ENCODE measurements at regions not wholly inside any gene's neighbourhood (a gene's known extent, or its start where the extent isn't known, plus 50 kb on each side); places are given as distances from the start of the nearest gene placed in this dataset.
A peak's percentile ranks its signal among the peaks of the same experiment; 100 is the strongest.

DNA sequence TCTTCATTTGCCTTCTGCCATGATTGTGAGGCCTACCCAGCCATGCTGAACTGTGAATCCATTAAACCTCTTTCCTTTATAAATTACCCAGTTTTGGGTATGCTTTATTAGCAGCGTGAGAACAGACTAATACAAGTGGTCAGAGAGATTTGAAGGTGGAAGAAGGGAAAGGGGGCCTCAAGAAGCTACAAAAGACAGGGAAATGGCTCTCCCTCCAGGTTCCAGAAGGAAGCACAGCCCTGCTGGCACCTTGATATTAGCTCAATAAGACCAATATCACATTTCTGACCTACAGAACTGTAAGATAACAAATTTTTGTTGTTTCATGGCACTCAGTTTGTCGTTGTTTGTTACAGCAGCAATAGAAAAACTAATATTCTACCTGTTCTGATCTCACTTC is 536.5 kb upstream of the MARCKS start:
- DNase-seq, result no peak

DNA sequence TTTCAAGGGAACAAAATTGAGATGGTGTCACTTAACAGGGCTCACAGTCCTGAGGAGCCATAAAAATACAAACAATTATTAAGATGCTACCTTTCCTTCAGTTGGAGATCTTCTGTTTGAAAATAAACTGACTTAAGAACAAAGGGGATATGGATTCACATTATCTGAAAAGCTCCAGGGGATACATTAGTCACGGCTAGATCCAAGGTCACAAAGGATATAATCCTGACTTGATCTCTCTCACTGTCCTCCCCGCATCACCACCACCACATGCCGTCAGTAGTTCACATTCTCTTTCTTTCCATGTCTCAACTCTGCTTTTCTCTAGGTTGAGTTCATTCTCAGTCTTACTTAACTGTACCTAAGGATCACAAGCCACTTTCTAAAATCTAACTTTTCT is 530.4 kb upstream of the MARCKS start:
- no peak for DNase-seq

DNA sequence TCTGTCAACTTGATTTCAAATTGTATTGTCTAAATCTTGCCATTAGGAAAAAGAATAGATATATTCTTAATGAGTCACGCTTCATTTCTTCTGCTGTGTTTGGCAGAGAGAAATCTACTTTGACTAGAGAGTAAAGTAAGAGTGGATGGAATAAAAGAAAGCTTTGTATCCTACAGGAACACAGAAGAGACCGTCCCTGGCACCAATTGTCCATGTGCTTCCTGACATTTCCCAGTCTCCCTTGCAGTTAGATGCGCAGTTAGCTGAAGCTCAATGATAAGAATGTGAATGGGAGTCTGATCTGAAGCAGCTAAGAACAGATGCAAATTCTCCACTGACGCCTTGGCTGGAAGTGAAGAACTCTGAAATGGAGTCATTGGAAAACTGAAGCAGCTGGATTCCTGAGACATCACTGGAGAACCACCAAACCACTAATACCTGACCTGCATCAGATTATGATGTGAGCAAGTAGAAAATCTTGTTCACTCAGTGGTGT is 528.2 kb upstream of the MARCKS start:
- DNase-seq, result no peak

DNA sequence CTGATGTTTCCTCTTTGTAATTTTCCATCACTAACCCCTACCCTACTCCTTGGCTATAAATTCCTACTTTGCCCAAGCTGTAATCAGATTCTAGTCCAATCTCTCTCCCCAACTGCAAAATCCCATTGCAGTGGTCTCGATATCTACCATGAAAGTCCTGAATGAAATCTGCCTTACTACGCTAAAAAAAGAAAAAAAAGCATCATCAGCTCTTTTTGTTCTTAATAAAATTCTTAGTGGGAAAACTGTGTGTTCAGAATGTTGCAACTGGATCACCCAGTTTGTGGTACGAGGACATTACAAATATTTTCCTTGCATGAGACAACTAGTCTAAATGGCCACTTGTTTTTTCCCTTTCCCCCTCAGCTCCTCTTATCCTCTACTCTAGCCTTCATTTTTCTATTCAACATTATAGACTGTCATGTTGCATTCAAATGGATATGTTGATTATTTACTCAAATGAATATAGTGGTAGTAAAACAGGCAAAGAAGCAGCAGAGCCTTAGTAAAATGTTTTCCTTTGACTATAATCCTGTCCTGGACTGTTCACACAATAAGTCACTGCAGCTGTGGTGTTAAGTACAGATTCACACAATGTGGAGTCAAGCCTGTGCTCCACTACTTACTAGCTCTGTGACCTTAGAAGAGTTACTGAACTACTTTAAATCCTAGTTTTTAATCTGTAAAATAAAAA is 527.1 kb upstream of the MARCKS start:
- no peak for DNase-seq

DNA sequence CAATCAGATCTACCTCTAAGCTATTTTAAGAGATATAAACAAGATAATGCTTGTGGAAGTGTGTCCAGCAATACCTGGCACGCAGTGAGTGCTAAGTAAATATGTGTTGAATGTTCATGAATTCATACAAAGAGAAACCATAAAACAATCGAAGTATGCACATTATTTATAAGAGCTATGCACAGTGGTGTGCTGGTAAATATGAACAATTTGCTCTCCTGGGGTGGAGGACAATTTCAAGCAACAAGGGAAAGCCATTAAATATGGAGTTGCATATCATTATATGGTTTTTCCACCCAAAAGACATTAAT is 526.6 kb upstream of the MARCKS start:
- DNase-seq, result no peak

DNA sequence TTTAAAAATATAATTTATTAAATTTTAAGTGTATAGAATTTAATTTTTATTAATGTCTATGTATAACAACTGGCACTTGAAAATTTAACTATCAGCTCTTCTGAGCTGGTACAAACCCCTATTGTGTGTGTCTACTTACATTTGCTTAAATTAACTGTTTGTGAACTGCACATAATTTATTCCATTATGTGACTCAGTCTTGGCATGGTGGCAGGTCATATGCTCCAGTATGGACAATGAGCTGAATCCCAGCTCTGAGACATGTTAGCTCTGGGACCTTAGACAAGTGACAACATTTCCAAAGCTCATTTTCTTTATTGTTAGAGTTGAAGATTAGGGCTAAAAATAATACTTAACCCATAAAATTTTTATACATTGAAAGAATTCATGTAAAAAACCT is 526.1 kb upstream of the MARCKS start:
- no peak for DNase-seq

DNA sequence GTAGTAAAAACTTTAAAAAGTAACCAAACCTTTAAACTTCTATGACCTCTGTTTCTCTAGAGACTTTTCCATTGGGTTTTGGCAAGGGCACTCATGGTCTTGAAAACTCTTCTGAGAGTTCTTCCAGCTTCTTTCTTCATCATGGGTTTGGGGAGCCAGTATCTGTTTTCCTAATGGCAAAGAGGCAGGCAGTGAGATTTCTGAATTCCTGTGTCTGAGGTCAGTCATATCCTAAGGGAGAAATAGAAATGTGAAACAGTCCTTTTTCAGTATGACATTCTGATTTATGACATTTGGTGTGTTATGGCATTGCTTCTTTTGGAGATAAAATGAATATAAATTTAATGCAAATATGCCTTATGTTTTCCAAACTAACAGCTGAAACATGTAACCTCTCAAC is 518.5 kb upstream of the MARCKS start:
- DNase-seq, result no peak

DNA sequence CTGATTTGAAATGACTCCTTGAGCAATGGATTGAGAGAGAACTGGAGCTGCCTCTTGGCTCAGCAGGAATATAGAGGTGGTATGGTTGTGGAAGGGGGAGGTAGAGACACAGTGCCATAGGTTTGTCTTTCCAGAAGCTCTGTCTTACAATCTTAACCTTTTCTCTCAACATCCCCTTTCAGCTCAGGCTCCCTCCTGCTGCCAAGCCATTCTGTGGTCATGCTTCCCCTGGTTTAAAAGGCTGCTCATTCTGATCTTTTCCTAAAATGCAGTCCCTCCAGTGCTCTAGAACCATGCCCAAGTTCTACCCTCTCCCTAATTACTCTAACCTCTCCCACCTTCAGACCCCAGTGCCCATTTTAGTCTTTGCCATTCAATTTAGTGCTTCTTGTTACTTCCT is 517.9 kb upstream of the MARCKS start:
- DNase-seq, result no peak

DNA sequence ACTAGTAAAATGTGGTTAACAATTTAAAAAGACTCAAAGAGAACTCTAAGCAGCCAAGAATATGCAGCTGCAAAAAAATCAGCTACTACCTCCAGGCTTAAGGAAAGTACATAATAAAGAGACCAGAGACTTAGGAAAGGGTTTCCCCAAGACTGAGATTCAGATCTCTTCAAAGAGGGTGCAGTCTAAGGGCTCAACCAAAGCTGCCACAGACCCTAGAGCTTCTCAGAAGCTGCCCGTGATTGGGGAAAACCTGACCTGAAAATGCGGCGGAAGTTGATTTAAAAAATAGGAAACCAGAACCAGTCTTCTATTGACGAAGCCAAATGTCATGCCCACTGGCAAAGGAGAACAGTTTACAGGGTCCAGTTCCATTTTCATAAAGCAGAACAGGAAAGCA is 516.8 kb upstream of the MARCKS start:
- DNase-seq, result no peak

DNA sequence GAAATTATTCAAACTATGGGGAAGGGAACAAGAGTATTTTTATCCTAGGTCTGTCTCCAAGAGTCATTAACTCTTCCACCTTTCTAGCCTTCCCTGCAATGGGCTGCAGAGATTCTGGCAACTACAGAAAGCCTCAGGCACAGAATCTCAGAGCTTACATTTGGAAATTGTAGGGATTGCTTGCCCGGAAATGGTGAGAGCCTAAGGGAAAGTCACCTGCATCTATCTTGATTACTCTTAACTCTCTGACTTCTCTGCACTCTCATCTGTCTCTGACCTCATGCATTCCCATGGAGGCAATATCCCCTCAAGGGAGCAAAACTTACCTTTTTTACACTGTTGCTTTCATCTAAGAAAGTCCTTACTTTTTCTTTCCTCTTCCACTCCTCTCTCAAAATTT is 513.2 kb upstream of the MARCKS start:
- DNase-seq, result no peak

DNA sequence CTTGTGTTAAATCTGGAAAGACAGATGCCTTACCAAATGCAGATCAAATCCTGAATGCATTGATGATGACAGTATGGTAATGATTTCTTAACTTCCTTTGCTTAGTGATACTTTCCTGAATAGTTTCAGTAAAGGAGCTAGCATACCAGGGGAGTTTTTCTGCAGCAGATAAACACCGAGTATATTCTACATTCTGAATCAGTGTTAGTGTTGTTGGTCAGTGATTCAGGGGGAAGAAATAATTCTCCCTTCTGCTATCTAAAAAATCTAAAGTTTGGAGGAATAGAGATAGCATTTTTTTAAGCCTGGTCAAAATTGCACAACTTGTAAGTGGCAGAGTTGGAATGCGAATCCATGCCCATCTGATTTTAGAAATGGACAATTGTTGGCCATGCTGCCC is 512.2 kb upstream of the MARCKS start:
- peak; percentile 64 for DNase-seq

DNA sequence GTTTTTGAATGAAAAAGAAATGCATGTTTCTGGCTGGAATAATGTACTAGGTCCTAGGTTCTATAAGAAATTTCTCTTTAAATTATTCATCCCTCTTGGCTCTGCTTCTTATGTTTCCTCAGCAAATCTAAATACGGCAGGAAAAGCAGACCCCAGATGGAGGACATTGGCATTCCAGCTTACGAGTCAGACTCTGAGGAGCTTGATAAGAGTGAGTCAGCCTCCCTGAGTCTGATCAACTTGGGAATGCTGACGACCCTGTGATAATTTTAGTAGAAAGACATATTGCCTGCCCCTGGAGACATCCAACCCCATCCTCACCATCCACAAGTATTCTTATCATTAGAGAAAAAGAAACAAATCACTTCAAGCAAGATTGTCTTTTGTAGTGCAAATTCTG is 509.7 kb upstream of the MARCKS start:
- peak; percentile 75 for DNase-seq

DNA sequence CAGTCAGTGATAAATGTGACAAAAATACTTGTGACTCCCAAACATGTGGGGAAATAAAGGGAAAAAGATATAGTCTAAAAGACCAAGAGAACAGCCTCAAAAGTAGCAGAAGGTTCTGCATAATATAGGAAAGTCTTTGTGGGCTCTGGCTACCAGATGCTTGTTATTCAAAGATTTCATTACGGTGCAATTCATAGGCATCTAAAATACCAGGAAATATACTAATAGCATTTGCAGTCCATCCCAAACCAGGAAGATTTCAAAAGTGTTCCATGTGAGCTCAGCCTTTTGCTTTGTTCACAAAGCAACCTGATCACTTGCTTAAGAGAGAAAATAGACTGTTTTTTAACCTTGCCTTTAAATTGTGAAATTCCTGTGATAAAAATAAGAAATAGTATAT is 506.7 kb upstream of the MARCKS start:
- no peak for DNase-seq

DNA sequence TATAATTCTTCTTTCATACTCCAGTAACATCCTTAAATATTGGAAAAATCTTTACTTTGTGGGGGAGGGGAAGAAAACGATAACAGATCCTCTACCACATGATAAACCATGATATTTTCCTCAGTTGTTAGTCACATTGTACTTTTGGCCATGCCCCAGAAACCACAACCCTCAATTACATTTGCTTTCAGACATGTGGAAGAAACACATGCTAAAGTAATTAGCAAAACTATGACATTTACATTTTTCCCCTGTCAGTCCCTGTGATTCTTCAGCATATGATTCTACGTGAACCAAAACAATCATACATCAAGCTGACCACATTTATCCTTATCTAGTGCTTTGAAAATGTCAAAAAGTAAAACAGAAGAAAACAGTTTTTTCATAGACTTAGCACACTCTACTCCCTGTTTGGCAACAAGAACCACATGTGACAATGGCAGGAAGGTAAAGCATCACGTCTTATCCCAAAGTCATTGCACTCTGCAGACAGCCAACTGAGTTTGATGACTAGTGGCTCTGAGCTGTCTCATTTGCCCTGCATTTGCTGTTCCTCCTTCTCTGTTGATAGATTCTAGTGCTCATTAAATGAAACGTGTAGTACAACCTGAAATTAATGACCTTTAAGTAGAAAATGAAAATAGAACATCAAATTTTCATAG is 505.8 kb upstream of the MARCKS start:
- peak; percentile 85 for DNase-seq

DNA sequence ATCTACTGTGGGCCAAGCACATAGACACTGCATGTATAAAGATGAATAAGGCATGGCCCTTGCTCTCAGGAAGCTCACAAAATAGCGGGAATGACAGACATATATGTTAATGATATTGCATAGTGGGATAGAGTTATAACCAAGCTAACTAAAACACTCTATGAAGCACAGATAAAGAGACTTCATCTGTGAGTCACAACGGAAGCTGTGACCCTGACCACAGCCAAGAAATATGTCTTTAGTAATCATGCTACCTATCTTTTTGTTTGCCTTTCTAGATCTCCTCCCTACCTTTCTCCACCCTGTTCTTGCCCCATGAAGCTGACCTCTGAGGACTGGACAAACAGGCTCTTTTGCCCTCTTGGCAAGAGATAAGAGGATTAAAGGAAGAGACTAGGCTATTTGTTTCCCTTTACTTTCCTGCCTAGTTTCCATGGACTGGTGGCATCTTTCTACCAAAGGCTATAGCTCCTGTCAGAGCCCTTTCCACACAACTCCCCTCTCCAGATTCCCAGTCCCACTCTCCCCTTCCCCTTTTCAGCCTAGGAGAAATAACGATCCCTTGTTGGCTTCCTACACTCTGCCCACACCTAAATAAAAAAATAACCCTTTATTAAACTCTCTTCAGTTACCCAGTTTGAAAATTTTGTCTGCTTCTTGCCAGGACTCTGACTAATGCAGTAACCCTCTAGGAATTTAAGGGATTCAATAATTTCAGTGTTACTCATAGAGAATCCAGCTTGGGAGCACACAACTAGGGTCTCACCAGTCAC is 504.9 kb upstream of the MARCKS start:
- peak; percentile 93 for DNase-seq

DNA sequence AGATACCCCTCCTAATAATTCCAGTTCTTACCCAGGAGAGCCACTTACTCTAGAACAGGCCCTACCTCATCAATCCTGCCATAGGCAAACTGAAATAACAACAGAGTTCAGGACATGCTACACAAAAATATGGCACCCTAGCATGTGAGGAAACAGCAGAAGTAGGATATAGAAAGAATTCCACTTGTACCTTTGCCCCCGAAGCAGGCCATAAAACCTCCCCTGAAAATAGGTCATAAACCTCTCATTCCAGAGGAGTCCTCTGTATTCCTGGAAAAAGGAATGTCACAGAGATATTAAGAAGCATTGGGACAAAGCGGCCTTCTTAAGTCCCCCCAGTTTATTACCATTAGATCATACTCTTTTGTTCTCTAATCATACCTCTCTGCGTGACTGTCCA is 504.3 kb upstream of the MARCKS start:
- DNase-seq, result no peak

DNA sequence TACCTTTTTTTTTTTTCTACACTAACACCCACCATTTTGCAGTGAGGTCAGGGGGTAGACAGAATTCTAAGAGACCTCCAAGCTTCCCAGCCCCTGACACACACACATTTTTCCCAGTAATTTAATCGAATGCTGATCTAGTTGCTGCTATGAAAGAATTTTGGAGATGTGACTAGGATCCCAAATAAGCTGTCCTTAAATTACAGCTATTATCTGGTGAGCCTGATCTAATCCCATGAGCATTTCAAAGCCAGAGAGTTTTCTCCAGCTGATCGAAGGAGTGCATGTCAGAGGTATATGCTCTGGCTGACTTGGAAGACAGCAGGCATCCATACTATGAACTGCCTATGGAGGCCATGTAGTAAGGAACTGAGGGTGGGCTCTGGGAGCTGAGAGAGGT is 503.8 kb upstream of the MARCKS start:
- peak; percentile 37 for DNase-seq

DNA sequence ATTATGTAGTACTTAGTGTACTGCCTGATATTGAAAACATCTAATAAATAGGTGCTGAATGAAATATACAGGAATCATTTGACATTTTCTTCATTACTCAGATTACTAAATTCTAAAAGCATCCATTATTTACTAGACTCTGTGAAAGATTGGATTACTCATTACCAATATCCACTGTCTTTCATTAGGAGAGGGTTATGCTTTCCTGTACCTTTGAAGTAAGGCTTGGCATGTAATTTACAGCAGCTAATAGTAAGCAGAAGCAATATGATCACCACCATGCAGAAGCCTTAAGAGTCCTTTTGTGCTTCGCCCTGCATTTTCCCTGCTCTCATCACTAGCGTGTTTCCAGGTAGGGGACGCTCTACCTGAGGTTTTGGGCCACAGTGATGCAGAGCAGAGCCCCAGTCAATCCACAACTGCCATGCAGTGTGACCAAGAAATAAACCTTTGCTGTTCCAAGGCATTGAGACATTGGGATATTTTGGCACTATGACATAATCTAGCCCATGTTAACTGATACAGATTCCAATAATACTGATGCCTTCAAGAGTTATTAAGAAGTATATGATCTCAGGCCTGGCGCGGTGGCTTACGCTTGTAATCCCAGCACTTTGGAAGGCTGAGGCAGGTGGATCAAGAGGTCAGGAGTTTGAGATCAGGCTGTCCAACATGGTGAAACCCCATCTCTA is 502.8 kb upstream of the MARCKS start:
- DNase-seq, result no peak

DNA sequence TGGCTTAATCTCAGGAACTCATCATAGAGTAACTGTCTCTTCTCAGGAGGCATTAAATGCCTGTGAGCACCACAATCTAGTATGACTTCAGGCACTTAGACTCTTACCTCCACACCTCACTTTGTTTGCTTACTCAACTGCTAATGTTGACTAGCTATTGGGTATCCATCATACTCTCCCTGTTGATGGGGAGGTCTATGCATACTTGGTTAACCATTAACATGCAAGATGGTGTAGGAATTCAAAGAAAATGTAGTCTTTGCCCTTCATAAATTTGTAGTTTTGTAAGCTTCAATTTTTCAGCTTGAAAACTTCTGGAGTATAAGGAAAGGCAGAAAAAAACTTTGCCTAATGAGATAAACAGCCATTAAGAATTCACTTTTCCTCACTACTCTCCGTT is 501.0 kb upstream of the MARCKS start:
- no peak for DNase-seq

DNA sequence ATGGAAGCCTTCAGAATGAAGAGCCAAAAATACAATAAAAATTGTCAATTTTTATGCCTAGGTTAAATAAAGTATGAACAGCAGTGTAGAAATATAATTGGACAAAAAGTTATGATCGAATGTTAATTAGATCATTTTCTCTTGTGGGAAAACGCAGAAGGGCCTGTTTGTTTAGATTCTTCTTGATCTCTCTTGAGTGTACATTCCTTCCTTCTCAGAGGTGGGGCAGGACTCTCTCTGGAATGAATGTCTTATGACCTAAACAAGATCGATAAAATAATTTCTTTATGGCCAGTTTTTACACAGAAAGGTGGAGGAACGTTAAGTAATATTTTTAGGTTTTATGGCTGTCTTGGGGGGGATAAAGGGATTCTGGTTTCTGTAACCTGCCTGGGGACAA is 500.1 kb upstream of the MARCKS start:
- no peak for DNase-seq

DNA sequence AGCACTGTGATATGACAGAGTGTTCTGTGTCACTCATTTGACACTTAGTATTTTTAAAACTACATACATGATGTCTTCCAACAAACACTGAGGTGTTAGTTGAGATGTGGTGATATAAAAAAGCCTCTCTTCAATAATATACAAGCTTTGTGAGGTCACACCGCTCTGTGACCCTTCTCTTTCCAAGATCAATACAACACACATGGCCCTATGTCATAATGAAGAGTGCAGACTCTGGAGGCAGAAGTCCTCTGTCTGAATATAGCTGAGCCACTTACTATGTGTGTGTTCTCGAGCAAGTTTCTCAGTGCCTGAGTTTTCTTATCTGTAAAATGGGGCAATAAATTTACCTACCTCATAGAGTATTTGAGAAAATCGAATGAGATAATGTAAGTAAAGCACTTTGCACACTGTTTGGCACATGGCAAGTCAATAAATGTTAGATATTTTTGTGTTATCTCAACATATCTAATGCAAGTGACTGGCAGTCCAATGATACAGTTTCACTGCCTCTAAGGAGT is 499.0 kb upstream of the MARCKS start:
- DNase-seq, result no peak

DNA sequence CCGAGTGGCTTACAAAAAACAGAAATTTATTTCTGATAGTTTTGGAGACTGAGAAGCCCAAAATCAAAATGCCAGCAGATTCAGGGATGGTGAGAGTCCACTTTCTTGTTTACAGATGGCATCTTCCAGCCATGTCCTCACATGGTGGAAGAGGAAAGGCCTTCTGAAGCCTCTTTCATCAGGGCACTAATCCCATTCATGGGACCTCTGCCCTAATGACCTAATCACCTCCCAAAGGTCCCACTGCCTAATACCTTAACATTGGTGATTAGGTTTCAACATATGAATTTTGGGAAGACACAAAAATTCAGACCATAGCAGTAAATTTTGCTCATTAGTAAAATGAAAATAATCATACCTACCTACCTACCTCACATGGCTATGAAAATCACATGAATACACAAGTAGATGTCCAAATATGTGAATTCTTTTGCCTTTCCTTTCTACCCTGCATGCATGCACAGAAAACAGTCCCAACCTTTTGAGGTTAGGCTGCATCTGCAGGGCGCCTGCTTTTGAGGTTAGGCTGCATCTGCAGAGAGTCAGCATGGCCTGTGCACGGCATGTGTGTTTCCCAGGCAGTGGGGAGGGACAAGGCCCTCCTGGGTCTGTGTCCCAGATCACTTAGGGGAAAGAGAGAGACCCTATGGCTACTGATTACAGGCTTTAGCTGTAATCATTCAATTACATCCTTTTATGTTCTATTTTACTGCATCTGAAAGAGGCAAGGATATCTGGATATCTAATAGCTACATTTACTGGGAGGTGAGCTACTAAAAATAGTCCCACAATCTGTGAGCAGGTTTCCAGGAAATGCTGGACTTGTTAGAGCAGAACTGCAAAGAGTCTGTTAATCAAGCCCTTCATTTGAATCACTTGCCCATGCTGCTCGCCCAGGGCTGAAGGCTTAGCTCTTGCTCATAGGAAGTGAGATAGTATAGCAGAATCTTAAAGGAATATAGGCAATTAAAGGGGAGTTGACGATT is 497.7 kb upstream of the MARCKS start:
- DNase-seq, result peak; percentile 66
